ENCODE measurements at regions not wholly inside any gene's neighbourhood (a gene's known extent, or its start where the extent isn't known, plus 50 kb on each side); places are given as distances from the start of the nearest gene placed in this dataset.
A peak's percentile ranks its signal among the peaks of the same experiment; 100 is the strongest.

DNA sequence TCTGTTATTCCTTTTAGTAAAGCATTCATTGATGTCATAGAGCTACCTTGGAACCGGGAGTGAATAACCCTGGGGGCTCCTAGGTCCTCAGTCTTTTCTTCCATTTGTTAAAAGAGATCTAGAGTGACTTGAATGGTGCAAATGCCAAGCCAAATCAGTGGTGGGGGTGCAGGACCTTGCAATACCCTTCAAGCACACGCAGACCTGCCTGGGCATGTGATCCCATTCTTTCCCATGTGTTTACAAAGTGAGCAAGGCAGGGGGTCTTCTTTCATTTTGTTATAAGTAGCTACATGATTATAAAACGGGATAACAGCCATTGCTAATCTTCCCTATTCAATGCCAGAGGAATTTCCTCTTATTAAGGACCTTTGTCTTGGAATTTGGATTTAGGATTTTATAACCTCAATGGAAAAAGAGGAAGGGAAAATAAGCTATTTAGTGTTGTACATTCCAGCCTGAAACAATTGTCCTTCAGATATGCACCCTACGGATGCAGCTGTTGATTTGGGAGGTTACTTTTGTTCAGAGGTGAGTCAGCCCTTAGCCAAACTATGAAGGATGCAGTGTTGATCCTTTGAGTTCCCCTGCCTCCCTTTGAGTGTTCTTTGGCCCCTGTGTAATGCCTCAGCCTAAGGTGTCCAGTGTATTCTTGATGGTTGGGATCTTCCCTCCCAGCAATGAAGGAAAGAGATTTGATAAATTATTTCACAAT, 623.8 kb upstream of the HTR2C start:
- no peak for ATAC-seq
- intact Hi-C loops (cut with DNase I), result no loop called here
- DNase-seq (ENCODE audit: low spot score), result no peak

DNA sequence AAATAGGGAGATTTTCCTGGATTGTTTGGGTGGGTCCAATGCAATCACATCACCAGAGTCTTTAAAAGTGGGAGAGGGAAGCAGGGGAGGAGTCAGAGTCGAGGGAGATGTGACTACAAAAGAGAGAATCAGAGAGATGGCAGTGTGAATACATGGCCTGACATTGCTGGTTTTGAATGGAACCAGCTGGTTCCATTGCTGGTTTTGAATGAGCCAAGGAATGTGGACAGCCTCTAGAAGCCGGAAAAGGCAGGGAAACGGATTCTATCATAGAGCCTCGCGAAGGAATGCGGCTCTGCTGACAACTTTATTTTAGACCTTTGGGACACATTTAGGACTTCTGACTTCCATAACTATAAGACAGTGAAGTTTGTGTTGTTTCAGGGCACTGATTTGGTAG, 627.0 kb upstream of the HTR2C start:
- no peak for DNase-seq (ENCODE audit: low spot score)
- intact Hi-C loops (cut with DNase I), result no loop called here

DNA sequence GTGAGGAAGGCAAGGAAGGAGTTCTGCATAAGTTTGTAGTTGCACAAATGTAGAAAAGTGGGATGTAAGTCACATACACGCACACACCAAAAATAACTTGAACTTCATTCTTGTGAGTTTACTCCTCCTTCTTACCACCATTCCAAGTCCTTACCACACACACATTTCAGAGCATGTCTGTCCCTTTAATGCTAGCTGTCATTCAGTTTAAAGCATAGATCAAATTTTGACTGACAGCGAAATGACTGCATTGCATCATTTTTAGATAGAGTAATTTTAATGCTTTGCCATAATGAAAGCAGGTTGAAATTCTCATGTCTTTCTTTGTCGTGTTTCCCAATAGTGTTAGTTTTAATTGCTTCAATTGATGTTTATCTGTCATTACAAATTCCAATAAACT, 629.6 kb upstream of the HTR2C start:
- DNase-seq (ENCODE audit: low spot score) (no peak), ATAC-seq (no peak)
- intact Hi-C loops (cut with DNase I), result no loop called here

More for the DNA sequence above, 627.0 kb upstream of the HTR2C start:
- no peak for ATAC-seq

DNA sequence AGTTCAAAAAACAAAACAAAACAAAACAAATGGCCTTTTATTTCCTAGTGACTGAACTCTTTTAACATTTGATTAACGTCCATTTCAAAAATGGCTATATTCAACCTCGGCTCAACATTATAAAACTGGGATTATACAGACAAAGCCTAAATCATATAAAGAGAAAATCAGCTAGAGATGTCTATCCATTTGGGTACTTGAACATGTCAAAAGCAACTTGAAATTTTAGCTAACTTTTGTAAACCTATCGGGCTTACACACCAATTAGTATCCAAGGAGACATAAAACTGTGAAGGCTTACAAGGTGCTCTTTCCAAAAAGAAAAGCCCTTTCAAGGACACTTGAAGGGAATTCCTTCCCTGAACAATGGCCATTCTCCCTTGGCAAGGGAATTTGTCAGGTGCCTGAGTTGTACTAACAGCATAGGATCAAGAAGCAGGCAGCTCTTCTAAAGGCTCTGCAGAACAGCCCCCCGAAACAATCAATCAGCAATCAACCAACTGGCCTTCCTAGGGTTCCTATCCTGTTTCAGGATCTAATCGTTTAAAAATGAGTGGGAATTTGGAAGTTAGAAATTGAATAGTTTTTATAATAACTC, 633.7 kb upstream of the HTR2C start:
- ATAC-seq (no peak), DNase-seq (ENCODE audit: low spot score) (no peak)
- intact Hi-C loops (cut with DNase I), result no loop called here

DNA sequence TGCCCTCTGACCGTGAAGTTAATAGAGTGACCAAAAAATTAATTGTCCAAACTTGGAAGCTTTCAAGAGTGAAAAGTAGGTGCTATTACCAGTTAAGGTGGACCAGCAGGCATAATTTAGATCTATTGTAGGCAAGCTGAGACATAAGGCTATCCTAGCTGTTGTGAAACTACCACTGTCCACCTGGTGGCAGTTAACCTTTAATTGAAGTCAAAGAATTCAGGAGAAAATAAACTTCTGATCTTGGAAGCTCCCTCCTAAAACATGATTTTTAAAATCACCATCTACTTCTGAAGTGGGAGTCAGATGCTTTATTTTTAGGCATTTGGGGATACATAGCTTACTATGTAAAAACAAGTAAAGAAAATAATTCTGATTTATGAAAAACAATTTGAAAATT, 636.3 kb upstream of the HTR2C start:
- ATAC-seq (no peak), DNase-seq (ENCODE audit: low spot score) (no peak)
- intact Hi-C loops (cut with DNase I), result no loop called here

DNA sequence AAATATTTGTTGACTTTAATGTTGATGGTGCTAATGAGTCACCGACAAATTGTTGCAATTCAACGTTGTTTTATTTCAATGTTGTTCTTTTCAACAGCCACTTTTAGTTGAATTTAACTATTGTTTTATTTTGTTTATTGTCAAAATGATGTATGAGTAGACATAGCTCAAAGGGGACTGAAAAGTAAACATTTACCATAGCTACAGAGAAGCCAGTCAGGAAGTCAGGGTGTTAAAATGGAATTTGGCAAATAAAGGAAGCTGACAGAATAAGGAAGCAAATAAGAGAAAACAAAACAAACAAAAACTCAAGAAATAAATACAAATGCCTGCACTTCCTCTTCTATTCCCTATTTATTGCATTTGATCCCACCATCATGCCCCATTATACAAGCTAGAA, 648.4 kb upstream of the HTR2C start:
- no peak for ATAC-seq
- intact Hi-C loops (cut with DNase I), result no loop called here
- no peak for DNase-seq (ENCODE audit: low spot score)

DNA sequence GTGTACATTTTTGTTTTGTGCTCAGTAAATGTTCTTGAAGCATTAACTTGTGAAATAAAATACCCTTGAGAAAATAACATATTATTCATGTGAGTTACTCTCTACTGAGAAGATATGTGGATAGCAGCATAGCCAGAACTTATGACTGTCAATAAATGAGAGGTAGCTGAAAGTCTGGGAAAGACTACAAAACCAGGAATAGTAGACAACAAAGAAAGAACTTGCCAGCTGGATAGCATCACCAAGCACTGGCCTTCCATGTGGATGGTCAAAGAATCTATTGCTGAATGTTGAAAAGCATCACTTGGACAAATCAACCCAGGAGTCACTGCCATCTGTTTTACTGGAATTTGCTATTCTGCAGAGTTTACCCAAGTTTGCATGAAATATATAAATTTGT, 650.0 kb upstream of the HTR2C start:
- ATAC-seq (no peak), DNase-seq (ENCODE audit: low spot score) (no peak)
- intact Hi-C loops (cut with DNase I), result no loop called here

DNA sequence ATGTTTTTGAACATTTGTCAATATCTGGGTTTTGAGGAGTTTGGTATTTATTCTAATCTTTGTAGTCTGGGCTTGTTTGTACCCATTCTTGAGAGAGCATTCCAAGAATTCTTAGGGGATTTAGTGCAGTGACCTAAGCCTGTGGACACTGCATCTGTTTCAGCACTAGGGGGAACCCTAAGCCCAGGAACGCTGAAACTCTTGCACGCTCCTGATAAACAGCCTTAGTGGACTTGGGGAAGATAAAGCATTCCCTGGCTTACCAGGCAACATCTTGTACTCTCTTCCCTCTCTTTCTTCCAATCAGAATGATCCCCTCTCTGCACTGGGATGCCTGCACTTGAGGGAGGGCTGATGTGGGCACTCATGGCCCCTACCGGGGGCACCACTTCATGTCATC, 654.9 kb upstream of the HTR2C start:
- peak; percentile 48 for ATAC-seq
- intact Hi-C loops (cut with DNase I), result no loop called here
- DNase-seq (ENCODE audit: low spot score), result no peak

DNA sequence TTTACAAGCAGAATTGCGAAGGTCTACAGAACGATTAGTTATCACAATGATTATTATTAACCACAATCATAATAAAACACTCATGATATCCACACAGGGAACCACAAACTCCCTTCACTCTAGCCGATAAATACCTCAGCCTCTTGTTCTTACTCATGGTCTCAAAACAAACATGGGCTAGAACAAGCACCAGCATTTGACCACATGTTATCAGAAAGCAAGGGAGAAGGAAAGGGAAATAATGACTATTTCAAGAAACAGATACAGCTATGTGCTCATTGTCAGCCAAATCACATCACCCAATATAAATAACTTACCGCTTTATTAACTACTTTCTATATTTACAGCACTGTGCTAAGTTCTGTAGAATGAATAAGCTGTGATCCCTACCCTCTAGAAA, 663.2 kb upstream of the HTR2C start:
- DNase-seq (ENCODE audit: low spot score), result no peak
- ATAC-seq, result no peak
- intact Hi-C loops (cut with DNase I), result no loop called here

DNA sequence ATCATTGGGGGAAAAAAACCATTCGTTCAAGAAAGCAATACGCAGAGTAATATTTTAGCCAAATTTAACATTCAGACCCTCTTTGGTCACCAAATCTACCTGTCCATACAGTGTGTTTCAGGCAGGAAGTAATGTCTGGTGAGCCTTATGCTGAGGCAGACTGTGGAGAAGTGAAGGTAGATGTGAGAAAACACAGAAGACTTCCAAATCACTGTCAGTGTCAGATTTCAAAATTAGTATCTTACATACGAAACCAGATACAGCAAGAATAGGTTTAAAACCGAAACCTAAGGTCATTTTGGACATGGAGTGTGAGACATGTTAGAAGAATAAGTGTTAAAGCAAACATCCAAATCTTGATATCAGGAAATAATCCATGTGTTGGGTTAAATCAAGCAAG, 664.5 kb upstream of the HTR2C start:
- DNase-seq (ENCODE audit: low spot score) (no peak), ATAC-seq (no peak)
- intact Hi-C loops (cut with DNase I), result no loop called here

DNA sequence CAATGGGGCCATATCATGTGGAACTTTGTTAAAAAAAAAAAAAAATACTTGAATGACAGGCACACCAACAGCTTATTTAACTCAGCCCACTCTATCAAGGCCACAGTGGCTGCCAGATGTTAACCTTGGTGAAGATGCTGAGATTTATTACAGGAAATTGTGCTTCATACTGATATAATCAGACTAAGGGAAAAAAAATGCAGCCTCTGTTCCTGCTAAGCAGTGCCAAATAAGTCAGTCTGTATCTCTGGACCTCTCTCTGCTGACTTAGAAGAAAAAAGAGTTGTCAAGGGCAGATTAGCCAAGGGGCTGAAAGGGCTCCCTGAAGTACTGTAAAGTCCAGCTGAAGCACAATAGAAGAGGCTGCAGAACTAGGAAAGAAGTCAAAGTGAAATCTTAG, 677.7 kb upstream of the HTR2C start:
- ATAC-seq (no peak), DNase-seq (ENCODE audit: low spot score) (no peak)
- intact Hi-C loops (cut with DNase I), result no loop called here

DNA sequence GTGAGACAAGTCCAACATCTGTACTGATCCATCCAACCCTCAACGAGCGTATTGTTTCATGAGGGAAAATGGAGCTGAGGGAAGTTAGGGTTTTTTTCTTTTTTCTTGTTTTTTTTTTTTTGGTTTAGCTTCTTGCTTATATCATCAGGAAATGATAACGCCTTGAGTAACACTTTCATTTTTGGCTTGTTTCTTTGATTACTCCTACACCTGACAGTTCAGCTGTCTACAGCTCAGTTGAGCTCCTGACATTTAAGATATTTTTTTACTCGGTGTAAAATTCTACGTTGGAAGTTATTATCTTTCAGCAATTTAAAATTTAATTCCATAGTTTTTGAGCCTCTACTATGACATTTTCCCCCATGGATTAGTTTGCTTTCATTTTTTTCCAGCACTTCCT, 691.0 kb upstream of the HTR2C start:
- no peak for ATAC-seq
- intact Hi-C loops (cut with DNase I), result no loop called here
- DNase-seq (ENCODE audit: low spot score), result no peak

DNA sequence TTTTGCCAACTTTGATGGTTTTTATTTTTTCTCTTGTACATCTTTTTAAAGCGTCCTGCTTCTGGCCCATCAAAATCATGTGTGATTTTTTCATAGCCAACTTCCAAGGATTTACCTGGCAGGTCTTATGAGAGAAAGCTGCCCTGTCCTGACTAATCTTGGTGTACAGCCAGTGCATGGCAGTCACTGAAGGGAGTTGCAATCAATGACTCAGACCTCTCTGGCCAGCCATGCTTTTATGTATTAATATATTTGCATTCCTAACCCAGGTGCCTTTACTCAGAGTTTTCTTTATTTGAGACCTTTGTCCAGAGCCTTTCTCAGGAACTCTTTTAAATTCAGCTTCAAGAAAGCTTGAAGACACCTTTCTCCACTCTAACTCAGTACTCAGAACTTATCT, 691.5 kb upstream of the HTR2C start:
- DNase-seq (ENCODE audit: low spot score), result no peak
- intact Hi-C loops (cut with DNase I), result no loop called here
- ATAC-seq, result no peak

DNA sequence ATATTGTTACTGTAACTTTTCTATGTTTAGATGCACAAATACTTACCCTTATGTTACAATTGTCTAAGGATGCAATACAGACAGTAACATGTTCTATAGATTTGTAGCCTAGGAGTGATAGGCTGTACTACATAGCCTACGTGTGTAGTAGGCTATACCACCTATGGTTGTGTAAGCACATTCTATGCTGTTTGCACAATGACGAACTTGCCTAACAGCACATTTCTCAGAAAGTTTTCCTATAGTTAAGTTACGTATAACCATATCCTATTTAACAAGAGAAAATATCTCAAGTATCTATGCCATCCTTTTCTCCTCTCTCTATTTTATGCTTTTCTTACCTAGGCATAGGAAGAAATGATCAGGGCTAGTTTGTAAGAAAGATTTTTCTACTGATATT, 710.8 kb upstream of the HTR2C start:
- intact Hi-C loops (cut with DNase I), result no loop called here
- DNase-seq (ENCODE audit: low spot score) (no peak), ATAC-seq (no peak)

DNA sequence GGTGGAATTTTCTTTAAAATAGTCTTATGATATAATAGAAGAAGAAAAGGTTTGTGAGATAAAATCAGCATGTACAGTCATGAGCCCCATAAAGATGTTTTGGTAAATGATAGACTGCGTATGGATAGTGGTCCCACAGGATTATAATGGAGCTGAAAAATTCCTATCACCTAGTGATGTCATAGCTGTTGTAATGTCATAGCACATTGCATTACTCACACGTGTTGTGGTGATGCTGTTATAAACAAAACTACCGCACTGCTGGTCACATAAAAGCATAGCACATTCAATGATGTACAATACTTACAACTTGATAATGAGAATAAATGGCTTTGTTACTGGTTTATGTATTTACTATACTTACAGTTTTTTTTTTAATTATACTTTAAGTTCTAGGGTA, 715.2 kb upstream of the HTR2C start:
- DNase-seq (ENCODE audit: low spot score) (no peak), ATAC-seq (no peak)
- intact Hi-C loops (cut with DNase I), result no loop called here

DNA sequence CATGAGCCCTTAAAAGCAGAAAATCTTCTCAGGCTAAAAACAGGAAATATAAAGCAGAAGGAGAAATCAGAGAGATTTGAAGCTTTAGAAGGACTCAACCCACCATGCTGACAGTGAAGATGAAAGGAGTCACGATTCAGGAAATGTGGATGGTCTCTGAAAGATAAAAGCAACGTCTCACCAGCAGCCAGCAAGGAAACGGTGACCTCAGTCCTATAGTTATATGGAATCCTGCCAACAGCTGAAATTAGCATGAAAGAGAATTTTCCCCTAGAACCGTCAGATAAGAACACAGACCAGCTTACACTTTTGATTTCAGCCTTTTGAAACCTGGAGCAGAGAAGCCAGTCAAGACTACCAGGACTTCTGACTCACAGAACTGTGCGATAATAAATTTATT, 715.7 kb upstream of the HTR2C start:
- intact Hi-C loops (cut with DNase I), result no loop called here
- DNase-seq (ENCODE audit: low spot score), result no peak
- no peak for ATAC-seq

DNA sequence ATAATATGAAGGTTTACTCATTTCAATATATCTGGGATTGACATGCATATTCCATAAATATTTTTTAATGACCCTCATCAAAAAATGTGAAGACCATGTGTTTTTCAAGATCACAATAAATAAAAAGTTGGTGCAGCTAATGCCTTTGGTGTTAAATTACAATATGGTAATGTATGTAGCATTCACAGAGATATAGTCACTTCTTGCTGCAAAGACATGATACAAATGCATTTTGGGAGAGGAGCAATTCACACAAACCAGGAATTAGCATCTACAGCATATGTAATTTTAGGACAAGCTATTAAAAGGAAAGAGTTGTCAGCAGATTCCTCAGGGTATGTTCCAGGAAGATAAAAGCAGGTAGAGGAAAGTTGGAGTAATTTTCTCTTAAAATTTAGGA, 734.5 kb upstream of the HTR2C start:
- DNase-seq (ENCODE audit: low spot score) (no peak), ATAC-seq (no peak)
- intact Hi-C loops (cut with DNase I), result no loop called here

DNA sequence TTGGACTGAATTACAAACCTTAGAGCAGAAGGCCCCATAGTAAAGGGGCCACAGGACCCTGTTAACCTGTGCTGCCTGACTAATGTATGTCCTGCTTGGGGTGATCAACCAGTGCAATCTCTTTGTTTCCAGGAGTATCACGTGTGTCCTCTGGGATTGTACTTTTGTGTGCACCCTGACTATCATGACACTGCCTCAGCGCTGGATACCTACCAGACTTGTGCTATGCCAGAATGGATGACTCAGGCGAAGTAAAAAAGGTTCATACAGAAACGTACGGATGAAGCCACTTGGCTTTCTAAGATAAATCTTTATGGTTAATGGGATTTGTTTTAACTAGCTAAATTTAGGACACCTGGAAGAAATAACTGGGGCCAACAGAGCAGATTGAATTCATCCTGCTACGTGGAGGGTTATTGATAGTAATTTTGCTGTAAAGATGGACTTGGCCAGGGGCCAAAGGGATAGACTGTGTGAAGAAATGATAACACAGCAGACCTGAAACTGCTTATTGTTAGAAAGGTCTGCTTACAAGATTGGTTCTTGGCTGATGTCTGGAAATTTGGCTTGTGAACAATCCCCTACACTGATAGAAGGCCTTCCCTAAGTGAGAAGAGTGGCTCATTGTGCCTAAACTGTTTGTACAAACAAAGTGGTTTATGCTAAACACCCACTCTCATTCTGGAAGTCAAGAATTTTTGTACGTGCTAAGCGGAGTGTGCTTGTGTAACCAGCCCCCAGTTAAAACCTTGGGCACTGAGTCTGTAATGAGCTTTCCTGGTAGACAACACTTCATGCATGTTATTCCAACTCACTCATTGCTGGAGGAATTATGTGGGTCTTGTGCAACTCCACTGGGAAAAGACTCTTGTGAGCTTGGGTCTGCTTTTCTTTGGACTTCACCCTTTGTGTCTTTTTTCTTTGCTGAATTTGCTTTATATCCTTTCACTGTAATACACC, 750.5 kb upstream of the HTR2C start:
- ATAC-seq, result no peak
- intact Hi-C loops (cut with DNase I), result no loop called here
- no peak for DNase-seq (ENCODE audit: low spot score)

DNA sequence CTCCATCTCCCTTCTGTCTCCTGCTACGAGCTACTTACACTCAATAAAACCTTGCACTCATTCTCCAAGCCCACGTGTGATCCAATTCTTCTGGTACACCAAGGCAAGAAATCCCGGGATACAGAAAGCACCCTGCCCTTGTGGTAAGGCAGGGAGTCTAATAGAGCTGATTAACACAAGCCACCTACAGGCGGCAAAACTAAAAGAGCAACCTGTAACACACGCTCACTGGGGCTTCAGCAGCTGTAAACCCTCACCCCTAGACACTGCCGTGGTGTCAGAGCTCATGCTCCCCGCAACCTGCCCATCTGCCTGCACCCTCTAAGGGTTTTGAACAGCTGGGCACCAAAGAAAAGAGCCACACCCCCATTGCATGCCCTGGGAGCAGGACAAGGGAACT, 755.4 kb upstream of the HTR2C start:
- ATAC-seq, result no peak
- intact Hi-C loops (cut with DNase I), result no loop called here
- DNase-seq (ENCODE audit: low spot score), result no peak

DNA sequence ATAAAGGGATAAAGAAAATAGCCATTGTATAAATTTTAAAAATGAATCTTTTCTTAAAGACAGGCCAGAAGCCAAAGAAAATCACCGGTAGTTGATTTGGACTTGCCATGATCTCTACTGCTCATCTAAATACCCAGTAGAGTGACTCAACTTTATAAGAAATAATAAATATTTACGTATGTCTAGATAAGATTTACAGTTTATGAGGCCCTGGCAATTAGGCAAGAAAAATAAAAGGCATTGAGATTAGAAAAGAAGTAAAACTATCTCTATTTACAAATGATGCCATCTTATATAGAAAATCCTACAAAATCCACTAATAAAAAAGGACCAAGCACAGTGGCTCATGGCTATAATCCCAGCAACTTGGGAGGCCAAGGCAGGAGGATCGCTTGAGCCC, 765.5 kb upstream of the HTR2C start:
- DNase-seq (ENCODE audit: low spot score), result no peak
- intact Hi-C loops (cut with DNase I), result no loop called here
- ATAC-seq, result no peak

Data from sciatic nerve (tissue), 2 donors.